RPMI8226 (cell line): ENCODE measurements at regions not wholly inside any gene's neighbourhood (a gene's known extent, or its start where the extent isn't known, plus 50 kb on each side); places are given as distances from the start of the nearest gene placed in this dataset.
"Not testable (repeated sequence)": the region's sequence is repeated elsewhere in the genome, so short reads cannot be mapped to it uniquely, and the experiment has no call there.

Experiments
- DNase-seq: peaks from one replicate; pipeline ENCODE4 v3.0.0-alpha.2; 2015

DNA sequence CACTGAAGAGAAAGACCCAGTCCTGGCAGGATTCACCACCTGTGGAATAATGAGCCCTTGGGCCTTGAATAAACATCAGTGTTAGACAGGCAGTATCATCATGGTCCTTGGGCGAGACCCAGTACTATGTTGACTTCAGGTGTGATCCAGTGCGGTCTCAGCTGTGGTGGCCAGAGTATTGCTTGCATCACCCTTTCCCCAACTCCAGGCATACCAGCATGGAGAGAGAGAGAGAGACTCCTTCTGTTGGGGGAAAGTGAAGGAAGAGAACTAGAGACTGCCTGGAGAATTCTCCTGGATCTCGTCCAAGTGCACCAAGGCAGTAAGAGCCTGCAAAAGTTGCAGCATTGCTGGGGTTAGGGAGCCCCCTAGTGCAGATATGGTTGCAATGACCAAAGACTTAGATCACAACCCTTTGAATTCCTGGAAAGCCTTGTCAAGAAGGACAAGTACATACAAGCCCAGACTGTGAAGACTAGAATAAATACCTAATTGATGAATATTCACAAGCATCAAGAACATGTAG lies 61.1 kb upstream of the VAMP7 start:
- peak; percentile 75 for DNase-seq

DNA sequence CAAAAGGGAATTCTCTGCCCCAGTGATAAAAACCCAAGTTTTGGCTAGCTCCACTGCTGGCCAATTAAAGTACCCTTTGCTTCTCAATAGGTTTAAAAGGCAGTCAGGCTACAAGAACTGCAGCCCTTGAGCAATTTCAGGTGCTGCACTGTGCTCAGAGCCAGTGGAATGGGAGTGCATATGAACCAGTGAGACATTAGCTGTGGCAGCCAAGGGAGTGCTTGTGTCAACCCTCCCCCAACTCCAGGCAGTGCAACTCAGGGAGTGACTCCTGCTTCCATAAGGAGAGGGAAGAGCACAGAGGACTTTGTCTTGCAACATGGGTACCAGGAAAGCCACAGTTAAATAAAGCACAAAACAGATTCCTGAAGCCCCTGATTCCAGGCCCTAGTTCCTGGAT lies 61.6 kb upstream of the VAMP7 start:
- no peak for DNase-seq

DNA sequence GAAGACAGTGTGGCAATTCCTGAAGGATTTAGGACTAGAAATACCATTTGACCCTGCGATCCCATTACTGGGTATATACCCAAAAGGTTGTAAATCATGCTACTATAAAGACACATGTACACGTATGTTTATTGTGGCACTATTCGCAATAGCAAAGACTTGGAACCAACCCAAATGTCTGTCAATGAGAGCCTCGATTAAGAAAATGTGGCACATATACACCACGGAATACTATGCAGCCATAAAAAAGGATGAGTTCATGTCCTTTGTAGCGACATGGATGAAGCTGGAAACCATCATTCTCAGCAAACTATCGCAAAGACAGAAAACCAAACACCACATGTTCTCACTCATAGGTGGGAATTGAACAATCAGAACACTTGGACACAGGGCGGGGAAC lies 66.8 kb upstream of the VAMP7 start:
- DNase-seq: not testable (repeated sequence)

DNA sequence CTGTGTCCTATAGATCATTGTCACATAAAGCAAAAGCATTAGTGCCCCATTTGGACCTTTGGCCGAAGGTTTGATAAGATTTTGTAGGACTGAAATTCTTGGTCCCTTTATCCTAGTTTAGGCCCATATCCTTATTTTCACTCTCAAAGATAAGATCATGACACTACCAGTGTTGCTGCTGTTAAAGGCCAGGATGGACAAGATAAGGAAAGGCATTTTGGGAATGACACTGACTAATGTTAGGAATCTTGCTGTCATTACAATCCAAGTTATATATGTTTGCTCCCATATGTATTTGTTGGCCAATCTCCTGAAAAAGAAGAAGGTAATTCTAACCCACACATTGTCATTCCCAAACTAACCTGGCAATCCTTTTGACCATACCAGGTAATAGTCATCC lies 101.3 kb upstream of the VAMP7 start:
- no peak for DNase-seq

DNA sequence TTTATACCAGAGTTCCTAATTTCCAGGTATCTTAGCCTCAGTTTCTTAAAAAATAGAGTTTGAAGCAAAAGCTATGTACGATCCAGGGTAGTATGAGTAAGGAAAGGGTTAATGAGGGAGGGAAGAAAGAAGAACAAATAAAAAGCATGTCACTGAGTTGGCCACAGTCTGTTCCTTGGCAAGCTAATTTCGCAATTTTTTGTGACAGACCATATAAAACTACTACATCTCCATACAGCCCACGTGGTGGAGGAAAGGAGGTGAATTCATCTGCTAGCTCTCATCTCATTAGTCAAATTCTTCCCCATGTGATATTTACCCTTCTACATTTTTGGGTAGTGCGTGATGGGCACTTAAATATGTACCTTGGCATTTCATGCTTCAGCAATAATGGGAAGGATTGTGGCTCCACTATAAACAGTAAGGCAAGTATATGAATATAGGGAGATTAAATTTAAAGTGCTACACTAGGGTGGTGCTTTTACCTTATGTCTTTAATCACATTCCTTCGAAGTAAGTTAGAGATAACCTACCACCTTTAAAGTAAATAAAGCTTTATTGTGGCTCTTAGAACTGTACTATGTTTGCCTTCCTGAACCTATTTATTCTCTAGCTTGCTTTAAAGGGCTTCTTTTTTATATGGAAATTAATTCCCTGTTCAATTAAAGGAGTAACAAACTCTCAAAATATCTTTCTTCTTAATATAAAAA lies 102.1 kb upstream of the VAMP7 start:
- DNase-seq: no peak

DNA sequence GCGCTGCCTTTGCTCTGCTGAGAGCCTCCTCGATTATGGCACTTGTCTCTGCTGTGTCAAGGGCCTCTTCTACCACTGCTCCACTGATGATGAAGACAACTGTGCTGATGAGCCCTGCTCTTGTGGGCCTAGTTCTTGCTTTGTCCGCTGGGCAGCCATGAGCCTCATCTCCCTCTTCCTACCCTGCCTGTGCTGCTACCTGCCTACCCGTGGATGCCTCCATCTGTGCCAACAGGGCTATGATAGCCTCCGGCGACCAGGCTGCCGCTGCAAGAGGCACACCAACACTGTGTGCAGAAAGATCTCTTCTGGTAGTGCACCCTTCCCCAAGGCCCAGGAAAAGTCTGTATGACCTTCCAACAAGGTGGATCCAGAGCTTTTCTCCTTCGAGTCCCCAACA lies 106.8 kb upstream of the VAMP7 start:
- DNase-seq: no peak

DNA sequence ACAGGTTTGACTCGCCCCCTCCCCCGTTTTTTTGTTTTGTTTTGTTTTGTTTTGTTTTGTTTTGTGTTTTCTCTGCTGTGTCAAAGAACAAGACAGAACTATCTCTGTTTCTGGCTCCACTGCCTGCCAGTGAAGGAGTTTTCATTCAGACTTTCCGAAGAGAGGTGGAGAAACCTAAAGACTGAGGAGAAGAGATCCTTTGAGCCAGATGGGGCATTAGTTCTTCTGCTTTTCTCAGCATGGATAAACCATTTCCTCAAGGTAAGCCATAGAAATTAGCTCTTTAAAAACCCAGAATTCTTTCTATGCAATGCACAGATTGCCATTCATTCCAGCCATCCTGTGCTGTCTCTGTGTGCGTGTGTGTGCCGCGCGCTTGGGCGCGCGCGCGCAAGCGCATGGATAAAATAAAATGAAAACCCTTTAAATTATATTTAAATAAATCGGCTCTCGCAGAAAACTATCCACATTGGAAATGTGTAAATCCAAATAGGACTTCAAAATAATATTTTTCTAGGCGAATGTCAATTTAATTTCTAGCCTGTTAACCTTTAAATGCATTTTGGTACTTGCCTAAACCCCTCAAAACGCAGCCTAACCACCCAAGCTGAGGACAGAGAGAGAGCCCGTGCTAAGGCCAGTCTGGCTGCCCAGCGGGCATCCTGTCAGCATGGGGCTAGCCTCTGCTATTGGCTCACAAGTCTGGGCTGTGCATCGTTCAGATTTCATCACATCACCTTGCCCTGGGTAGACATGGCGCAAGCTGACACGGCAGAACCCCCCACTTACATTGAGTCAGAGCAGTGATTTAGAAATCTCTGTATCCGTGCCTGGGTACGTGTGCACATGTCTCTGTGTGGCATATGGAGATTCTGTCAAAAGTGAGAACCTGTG lies 113.0 kb upstream of the VAMP7 start:
- DNase-seq: no peak

DNA sequence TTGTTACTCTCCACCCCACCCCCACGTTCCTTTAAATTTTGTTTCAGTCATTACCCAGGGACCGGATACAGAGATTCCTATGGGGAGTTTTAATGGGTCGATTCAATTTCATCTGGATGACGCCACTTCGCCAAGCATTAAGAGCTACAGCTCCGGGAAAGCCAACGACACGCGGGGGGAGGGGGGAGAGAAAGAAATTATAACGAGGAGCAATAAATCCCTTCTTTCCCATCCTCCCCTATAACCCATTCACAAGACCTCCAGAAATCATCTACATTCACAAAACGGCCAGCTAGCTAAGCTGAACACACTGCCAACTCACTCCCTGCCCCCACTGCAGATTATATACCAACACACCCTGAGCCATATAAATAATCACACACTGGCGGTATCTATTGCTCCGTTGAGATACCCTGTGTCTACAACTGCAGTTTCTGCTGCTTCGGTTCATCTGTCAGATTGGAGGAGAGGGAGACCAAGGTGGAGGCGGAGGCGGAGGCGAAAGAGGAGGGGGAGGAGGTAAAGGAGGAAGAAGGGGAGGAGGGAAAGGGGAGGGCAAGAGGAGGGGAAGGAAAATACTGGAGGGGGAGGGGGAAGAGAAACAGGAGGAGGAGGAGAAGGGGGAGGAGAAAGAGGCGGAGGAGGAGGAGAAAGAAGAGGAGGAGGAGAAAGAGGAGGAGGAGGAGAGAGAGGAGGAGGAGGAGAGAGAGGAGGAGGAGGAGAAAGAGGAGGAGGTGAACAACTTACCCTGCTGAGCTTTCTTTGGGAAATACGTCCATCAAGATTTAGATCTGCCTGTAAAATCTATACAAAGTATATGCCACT lies 113.9 kb upstream of the VAMP7 start:
- DNase-seq: peak; percentile 28

DNA sequence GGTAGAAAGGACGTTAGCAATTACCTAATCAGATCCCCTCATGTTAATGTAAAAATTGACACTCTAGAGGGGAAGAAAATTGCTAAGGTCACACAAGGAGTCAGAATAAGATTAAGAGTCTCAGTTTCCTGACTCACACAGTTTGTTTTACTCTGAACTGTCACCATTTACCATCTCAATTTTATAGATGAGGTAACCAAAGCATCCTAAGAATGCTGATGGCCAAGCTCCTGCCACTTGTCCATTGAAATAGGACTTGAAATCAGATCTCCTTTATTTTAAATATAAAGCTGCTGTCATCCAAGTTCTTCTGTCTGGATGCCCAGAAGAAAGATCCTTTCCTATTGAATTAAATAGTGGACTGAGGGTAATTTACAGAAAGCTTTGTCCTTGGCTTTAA lies 114.8 kb upstream of the VAMP7 start:
- no peak for DNase-seq

DNA sequence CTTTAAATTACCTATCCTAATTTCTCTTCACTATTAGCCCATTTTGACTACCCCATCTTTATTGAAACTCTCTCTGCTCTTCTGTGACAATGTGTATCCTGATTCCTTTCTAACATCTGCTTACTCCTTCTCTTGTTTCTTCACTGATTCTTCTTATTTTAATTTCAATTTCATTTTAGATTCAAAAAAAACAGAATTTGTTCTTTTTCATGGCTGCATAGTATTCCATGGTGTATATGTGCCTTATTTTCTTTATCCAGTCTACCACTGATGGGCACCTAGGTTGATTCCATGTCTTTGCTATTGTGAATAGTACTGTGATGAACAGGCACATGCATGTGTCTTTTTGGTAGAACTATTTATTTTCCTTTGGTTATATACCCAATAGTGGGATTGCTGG lies 120.0 kb upstream of the VAMP7 start:
- no peak for DNase-seq

DNA sequence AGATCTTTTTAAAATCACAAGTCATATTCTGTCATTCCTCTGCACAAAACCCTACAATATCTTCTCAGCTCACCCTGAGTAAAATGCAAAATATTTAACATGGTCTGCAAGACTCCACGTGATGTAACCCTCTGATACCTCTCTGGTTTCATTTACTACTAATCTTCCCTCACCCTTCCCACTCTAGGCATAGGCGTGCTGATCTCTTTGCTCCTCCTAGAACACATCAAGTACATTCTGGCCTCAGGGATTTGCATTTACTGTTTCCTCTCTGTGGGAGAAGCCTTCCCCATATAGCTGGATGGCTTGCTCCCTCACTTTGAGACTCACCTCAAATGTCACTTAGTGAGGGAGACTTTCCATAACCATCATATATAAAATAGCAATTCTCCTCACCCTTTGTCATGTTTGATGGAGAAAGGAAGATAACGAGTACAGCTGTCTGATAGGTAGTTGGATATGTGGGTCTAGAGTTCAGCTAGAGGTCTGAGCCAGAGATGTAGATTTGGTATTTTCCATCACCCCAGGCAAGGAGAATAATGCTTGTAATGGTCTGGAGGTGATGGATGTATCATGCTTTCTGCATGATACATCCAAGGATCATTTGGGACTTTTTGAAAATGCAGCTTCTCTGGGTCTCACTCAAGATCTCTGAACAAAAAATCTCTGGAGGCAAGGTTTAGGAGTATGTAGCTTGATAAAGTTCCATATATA lies 123.9 kb upstream of the VAMP7 start:
- no peak for DNase-seq

DNA sequence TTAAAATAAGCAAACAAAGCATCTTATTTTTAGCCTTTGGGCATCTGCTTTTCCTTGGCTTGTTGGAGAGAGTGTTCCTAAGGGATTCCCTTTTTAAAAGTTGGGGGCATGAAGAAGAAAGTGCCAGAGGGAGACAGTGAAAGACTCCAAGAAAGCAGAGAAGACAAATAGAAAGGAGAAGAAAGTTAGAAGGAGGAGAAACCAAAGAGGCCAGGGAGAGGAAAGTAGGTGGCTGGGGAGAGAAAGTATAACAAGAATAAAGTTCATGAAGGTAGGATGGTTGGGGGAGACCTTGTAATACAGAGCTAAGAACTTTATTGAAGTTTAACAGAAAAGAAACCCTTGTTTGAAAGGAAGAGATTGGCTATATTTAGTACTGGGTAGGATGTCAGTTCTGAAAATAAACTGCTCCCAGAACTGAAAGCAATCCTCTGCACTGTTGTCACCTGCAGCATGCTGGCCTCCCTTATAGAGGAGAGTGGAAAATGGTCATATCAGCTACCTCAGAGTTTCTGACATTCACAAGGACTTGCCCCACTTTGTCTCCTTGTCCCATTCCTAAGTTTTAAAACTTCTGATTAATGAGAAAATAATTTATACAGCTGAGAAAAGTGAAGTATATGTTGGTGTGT lies 125.3 kb upstream of the VAMP7 start:
- DNase-seq: no peak

DNA sequence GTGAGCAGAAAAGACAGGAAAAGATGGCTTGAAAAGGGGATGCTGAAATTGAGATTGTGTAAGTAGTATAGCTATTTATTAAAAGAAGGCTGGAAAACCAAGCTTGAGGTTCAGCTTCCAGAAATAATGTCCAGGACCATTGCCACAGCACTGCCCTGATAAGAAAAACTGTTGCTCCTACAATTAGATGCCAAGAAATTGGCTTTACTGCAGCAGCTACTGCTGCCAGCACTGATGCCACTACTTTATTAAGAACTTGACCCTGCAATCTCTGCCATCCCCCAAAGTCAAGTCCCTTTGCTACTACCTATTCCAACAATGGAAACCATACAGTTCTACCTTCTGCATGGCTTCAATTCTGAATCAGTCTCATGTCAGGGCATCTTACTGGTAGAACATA lies 130.0 kb upstream of the VAMP7 start:
- DNase-seq: no peak

DNA sequence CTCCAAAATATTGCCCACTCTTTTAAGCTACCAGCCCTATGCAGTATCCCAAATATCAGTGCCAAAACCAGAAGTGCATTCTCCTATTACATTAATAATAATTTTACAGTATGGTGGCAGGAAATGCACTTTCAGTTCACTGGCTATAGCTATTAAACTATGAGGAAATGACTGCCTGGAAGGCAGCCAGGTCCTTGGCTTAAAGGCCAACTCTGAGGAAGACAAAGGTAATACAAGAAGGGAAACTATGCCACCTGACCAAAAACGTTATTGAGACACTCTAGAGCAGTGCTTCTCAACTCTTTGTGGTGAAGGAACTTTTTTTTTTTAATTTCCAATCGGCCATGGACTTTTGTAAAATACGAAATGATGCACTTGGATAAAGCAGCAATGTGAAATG lies 133.6 kb upstream of the VAMP7 start:
- peak; percentile 78 for DNase-seq

DNA sequence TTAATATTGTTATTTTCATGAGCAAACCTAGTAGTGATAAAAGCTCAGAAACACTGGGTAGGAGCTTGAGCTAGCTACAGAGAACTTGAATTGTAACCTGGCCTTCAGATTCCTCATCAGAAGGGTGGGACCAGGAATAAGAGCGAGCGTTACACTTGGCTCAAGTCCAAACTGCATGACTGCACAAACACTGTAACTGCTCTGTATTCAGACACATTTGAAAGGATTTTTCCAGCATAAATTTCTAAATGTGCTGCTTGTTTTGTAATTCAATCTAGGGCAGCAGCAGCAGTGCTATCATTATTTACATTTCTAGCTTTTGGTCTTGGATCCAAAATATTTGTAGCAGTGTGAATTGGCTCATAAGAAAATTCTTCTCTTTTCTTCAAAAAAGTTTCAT lies 133.0 kb upstream of the TMLHE start:
- DNase-seq: peak; percentile 11

DNA sequence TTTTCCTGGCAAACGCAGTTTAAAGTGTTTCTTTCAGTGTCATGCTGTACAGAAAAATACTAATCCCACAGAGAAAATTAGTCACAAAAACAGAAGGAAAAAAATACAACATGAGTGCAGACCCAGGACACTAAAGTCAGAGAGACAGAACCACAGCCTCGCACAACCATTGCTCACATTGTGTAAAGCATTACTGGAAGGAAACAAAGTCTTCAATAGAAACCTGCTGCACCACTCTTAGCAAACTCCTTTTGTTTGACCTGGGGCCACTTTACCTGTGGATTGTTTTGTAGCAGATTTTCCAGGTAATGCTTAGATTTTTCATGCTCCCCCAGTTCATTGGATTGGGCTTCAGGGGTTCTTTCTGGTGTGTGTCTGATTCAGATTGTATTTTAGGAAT lies 131.8 kb upstream of the TMLHE start:
- no peak for DNase-seq

DNA sequence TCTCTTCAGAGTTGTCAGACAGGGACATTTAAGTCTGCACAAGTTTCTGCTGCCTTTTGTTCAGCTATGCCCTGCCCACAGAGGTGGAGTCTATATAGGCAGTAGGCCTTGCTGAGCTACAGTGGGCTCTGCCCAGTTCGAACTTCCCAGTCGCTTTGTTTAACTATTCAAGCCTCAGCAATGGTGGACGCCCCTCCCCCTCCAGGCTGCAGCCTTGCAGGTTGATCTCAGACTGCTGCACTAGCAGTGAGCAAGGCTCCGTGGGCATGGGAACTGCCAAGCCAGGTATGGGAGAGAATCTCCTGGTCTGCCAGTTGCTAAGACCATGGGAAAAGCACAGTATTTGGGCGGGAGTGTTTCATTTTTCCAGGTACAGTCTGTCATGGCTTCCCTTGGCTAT lies 115.6 kb upstream of the TMLHE start:
- not testable (repeated sequence) for DNase-seq

DNA sequence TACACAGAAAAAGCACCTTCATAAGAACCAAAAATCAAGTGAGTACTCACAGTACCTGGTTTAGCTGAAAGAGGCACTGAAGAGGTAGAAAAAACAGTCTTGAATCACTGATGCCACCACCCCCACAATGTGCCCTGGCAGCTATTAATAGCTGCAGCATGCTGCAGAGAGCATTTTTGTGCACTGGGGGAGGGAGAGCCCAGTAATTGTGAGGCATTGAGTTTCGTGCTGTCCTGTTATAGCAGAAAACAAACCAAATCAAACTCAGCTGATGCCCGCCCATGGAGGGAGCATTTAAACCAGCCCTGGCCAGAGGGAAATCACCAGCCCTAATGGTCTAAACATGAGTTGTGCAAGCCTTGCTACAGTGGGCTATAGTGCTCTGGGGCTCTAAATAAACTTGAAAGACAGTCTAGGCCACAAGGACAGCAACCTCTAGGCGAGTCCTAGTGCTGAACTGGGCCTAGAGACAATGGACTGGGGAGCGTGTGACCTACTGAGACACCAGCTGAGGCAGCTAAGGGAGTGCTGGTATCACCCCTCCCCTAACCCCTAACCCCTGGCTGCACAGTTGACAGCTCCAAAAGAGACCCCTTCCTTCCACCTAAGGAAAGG lies 106.3 kb upstream of the TMLHE start:
- DNase-seq: peak; percentile 80

DNA sequence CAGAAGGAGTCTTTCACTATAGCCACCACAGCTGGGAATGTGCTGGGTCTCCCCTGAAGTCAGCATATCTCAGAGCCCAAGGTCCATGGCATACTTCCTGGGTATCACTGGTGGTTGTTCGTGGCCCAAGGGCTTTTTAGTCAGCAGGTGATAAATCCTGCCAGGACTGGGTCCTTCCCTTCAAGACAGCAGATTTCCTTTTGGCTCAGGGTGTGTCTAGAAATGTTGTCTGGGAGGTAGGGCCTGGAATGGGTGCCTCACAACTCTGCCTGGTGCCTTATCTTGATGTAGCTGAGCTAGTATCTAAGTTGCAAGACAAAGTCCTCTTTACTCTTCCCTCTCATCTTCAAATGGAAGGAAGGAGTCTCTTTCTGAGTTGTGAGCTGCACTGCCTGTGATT lies 102.4 kb upstream of the TMLHE start:
- DNase-seq: no peak

DNA sequence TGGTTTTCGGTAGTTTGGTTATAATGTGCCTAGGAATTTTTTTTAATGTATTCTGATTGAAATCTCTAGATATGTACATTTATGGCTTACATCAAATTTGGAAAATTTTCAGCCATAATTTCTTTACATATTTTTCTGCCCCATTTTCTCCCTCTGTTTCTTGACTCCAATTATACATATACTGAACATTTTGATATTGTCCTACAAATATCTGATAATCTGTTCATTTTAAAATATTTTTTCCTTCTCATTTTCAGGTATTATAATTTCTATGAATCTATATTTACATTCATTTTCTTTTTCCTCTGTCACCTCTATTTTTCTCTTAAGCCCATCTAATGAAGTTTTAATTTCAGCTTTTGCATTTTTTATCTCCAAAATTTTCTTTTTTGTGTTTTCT lies 82.7 kb upstream of the TMLHE start:
- DNase-seq: no peak

DNA sequence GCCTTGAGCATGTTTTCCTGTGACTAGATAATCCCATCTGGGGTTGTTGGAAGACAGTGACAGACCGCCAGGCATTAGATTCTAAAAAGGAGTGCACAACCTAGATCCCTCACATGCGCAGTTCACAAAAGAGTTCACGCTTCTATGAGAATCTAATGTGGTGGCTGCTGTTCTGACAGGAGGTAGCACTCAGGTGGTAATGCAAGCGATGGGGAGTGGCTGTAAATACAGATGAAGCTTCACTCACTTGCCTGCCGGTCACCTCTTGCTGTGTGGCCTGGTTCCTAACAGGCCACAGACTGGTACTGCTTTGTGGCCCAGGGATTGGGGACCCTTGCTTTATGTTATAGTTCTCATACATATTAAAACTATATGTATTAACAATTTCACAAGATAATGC lies 81.9 kb upstream of the TMLHE start:
- DNase-seq: no peak

DNA sequence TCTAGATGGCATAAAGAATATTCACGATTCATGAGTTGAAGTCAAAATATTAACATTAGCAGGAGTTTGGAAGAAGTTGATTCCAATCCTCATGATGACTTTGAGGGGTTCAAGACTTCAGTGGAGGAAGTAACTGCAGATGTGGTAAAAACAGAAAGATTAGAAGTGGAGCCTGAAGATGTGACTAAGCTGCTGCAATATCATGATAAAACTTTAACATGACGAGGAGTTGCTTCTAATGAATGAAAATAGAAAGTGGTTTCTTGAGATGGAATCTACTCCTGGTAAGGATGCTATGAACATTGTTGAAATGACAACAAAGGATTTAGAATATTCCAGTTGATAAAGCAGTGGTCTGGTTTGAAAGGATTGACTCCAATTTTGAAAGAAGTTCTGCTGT lies 70.1 kb upstream of the TMLHE start:
- no peak for DNase-seq
